Kasumi-1 (cell line): ENCODE measurements at regions not wholly inside any gene's neighbourhood (a gene's known extent, or its start where the extent isn't known, plus 50 kb on each side); places are given as distances from the start of the nearest gene placed in this dataset.
A peak's percentile ranks its signal among the peaks of the same experiment; 100 is the strongest.
"Not testable (repeated sequence)": the region's sequence is repeated elsewhere in the genome, so short reads cannot be mapped to it uniquely, and the experiment has no call there.

ENCODE experiments used
- DNase-seq, 2 experiments: peaks; one replicate each; lab custom pipeline; 2025; lab: John Stamatoyannopoulos, UW

GRCh38 chr16:62899737-62900136 lies 863.5 kb upstream of the CDH8 start:
- no peak for DNase-seq

- no peak for DNase-seq
Observed at GRCh38 chr16:62889097-62889496, 852.9 kb upstream of the CDH8 start.

- DNase-seq, result no peak
Observed at GRCh38 chr16:62883509-62883908, 847.3 kb upstream of the CDH8 start.

GRCh38 chr16:62882552-62883221 lies 846.4 kb upstream of the CDH8 start:
- DNase-seq, result no peak

- no peak for DNase-seq
Observed at GRCh38 chr16:62876133-62876532, 839.9 kb upstream of the CDH8 start.

- no peak for DNase-seq
Observed at GRCh38 chr16:62872339-62872738, 836.1 kb upstream of the CDH8 start.

- peak; percentile 2 to 33 for DNase-seq
Observed at GRCh38 chr16:62870554-62870953, 834.3 kb upstream of the CDH8 start.

GRCh38 chr16:62869837-62870236 lies 833.6 kb upstream of the CDH8 start:
- DNase-seq, result no peak

GRCh38 chr16:62863139-62863538 lies 826.9 kb upstream of the CDH8 start:
- peak in 1 of 2 experiments; percentile 9 for DNase-seq

- DNase-seq, result no peak
Observed at GRCh38 chr16:62853887-62854286, 817.6 kb upstream of the CDH8 start.

- no peak for DNase-seq
Observed at GRCh38 chr16:62846399-62847057, 810.3 kb upstream of the CDH8 start.

- DNase-seq, result no peak
Observed at GRCh38 chr16:62832214-62832613, 796.0 kb upstream of the CDH8 start.

- no peak for DNase-seq
Observed at GRCh38 chr16:62831235-62831850, 795.1 kb upstream of the CDH8 start.

GRCh38 chr16:62829607-62830006 lies 793.4 kb upstream of the CDH8 start:
- peak; percentile 18 to 37 for DNase-seq

- DNase-seq, result no peak
Observed at GRCh38 chr16:62829084-62829483, 792.8 kb upstream of the CDH8 start.

- DNase-seq, result no peak
Observed at GRCh38 chr16:62821824-62822223, 785.6 kb upstream of the CDH8 start.

- no peak for DNase-seq
Observed at GRCh38 chr16:62816971-62817519, 780.8 kb upstream of the CDH8 start.

- DNase-seq, result no peak
Observed at GRCh38 chr16:62814891-62815290, 778.7 kb upstream of the CDH8 start.

- DNase-seq, result no peak
Observed at GRCh38 chr16:62805221-62805857, 769.1 kb upstream of the CDH8 start.

GRCh38 chr16:62794724-62795123 lies 758.5 kb upstream of the CDH8 start:
- no peak for DNase-seq

GRCh38 chr16:62780081-62780480 lies 743.8 kb upstream of the CDH8 start:
- not testable (repeated sequence) for DNase-seq

- DNase-seq, result no peak
Observed at GRCh38 chr16:62764572-62764971, 728.3 kb upstream of the CDH8 start.

GRCh38 chr16:62760398-62760797 lies 724.2 kb upstream of the CDH8 start:
- no peak for DNase-seq
